HG03139 (cell line): ENCODE measurements at regions not wholly inside any gene's neighbourhood (a gene's known extent, or its start where the extent isn't known, plus 50 kb on each side); places are given as distances from the start of the nearest gene placed in this dataset.

Source experiments
- ATAC-seq: cut with Tn5 transposase; IDR thresholded peaks from one replicate; pipeline ENCODE4 v1.9.1; 2021; ENCODE audit not compliant: unreplicated experiment

GRCh38 chr16:80144191-80144590, 396.6 kb upstream of the DYNLRB2 start:
- peak; percentile 98 for ATAC-seq

DNA sequence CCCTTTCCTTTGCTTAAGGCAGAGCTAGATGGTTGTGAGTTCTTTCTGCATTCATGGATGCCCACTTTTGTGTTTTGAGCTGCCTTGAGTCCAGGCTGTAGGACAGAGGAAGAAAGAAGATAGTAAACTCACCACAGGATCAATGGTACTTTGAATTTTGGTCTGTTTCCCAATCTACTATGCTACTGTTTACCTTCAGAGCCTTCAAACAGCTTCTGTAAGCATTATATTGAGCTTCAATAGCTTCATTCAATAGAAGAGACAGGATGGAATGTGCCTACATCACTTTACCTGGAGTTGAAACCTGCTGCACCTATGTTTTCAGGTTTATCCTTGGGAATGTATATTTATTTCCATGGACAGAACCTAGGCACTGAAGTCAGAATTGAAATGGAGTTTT, 397.9 kb upstream of the DYNLRB2 start:
- no peak for ATAC-seq

DNA sequence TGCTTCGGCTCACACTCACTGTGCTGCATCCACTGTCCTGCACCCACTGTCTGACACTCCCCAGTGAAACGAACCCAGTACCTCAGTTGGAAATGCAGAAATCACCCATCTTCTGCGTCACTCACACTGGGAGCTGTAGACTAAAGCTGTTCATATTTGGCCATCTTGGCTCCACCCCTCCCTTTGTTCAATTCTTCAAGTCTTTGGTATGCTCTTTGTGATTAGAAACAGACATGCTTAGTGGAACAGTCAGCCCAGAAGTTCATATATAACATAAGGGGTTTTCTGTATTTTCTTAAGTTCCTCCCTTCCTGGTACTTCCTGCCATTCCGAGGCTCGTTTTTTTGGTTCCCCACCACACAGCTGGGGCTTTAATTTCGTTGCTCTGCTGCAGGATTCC, 398.5 kb upstream of the DYNLRB2 start:
- ATAC-seq, result no peak

- ATAC-seq, result no peak
These were observed 411.0 kb upstream of the DYNLRB2 start for GRCh38 chr16:80129791-80130190.

DNA sequence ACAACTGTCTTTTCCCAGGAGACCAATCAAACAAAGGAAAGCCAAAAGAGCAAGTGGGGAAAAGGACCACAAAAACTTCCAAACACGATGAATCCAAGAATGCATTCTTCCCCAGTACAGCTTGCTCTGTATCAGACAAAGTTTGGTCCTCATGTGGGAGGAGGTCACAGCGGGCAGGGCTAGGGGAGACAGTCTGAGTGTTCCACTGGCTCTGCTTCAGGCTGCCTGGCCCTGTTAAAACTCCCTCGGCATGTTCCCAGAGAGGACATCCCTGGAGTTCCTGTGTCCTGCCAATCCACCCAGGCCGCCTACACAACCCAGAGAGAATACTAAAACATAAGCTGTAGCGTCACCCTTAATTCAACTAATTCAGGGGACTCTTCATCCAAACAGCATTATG, 415.1 kb upstream of the DYNLRB2 start:
- ATAC-seq, result no peak

GRCh38 chr16:80123189-80123588, 417.6 kb upstream of the DYNLRB2 start:
- ATAC-seq, result no peak

- ATAC-seq, result no peak
These were observed 418.7 kb upstream of the DYNLRB2 start for GRCh38 chr16:80122115-80122514.

DNA sequence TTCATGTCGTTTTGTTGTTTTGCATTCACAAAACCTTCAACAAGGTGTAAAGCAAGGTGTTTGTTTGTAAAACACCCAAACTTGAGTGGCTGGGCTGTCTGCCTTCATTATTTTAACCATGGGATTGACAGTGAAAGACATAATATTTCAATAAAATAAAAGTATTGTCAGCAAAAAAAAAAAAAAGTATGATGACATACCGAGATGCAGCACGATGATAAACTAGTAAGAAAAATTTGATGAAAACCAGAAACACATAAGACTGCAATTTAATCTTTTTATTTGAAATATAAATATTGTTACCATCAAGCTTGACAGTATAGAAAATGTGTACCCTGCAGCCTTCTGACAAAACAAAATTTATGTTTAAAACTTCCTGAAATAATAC, 419.3 kb upstream of the DYNLRB2 start:
- ATAC-seq, result no peak

- ATAC-seq, result no peak
These were observed 419.8 kb upstream of the DYNLRB2 start for GRCh38 chr16:80120899-80121521.

DNA sequence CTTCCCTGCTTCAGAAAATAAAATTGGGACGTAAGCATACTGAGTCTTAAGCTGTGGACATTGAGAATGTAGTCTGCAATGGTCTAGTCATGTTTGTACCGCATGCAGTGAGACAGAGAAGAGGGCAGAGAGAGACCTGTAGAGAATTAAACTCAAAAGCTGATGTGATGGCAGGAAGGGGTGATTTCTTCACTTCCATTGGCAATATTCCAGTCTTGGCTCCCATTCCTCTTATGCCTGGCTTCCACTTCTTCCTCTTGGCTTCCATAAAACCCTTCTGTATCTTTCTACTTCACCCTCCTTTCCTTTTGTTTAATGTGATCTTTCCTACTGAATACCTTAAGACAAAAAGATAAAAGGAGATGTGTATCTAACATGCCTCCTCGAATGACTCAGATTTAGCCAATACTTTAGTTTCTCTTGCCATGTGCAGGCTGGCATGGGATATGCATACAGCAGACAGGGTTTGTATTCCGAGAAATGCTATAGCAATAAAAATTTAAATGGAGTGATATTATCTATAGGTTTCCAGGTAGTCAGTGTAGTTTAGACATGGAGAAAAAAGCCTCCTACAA, 423.1 kb upstream of the DYNLRB2 start:
- ATAC-seq, result no peak

- no peak for ATAC-seq
These were observed 424.1 kb upstream of the DYNLRB2 start for GRCh38 chr16:80116711-80117110.

- ATAC-seq, result no peak
These were observed 426.1 kb upstream of the DYNLRB2 start for GRCh38 chr16:80114699-80115098.

DNA sequence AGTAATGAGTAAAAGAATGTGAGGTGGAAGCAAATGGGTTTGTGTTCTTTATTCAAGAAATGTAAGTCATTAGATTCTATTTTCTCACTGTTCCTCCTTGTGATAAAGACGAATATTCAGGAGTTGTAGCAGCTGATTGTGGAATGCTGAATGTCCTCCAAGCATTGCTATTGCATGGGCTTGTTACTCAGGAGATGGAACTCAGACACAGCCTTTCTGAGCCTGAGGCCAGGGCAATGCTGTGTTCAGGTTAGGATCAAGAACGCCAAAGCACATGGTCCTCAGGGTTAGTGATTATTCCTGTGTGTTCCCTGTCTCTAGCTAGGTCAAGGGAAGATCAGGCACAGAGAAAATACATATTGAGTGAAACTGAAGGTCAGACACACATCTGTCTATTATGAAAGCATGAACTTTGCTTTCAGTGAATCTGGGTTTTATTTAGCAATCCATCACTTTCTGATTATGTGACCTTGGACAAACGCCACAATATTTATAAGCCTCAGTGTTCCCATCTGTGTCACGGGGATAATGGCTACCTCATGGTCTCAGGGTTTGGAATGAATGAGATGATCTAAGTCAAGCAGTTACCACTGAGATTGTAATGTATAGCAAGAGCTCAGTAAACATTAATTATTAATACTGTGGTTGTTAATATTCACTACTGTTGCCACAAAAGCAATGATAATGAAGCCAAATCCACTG, 426.8 kb upstream of the DYNLRB2 start:
- no peak for ATAC-seq

- no peak for ATAC-seq
These were observed 431.2 kb upstream of the DYNLRB2 start for GRCh38 chr16:80109581-80109980.

GRCh38 chr16:80107900-80108299, 432.9 kb upstream of the DYNLRB2 start:
- no peak for ATAC-seq

DNA sequence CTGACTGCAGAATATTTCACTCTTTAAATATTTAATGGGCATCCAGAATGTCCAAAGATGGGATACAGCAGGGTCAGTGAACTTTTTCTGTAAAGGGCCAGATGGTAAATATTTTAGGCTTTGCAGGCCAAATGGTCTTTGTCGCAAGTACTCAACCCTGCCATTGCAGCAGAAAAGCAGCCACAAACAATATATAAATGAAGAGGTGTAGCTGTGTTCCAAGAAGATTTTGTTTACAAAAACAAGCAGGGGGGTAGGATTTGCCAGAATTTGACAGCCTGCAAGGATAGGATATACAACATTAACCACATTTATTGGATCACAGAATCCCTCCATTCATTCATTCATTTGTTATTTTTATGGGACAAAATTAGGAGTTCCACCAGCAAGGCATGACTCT, 435.0 kb upstream of the DYNLRB2 start:
- no peak for ATAC-seq

- no peak for ATAC-seq
These were observed 435.6 kb upstream of the DYNLRB2 start for GRCh38 chr16:80105160-80105559.

- ATAC-seq, result no peak
These were observed 436.4 kb upstream of the DYNLRB2 start for GRCh38 chr16:80104401-80104800.

- ATAC-seq, result no peak
These were observed 437.3 kb upstream of the DYNLRB2 start for GRCh38 chr16:80103463-80103862.

GRCh38 chr16:80100846-80101451, 439.8 kb upstream of the DYNLRB2 start:
- ATAC-seq, result no peak

DNA sequence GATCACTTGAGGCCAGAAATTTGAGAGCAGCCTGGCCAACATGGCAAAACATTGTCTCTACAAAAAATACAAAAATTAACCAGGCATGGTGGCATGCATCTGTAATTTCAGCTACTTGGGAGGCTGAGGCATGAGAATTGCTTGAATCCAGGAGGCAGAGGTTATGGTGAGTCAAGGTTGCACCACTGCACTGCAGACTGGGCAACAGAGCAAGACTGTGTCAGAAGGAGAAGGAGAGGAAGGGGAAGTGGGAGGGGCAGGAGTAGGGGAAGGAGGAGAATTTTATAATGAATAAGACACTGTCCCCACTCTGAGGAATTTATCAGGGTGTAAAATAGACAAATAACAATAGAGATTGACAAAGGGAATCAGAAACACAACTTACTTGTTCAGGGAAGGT, 440.6 kb upstream of the DYNLRB2 start:
- no peak for ATAC-seq

- no peak for ATAC-seq
These were observed 443.7 kb upstream of the DYNLRB2 start for GRCh38 chr16:80097098-80097497.
